HepG2 (cell line): ENCODE measurements at regions not wholly inside any gene's neighbourhood (a gene's known extent, or its start where the extent isn't known, plus 50 kb on each side); places are given as distances from the start of the nearest gene placed in this dataset.

Source experiments
- AGO1 ChIP-seq: fragments of 200-400 bp; formaldehyde crosslinking; IDR thresholded peaks from 2 replicates; pipeline ENCODE4 v1.6.1; 2017; ENCODE audit warnings: mild to moderate bottlenecking, low read depth, low read length, moderate library complexity; ENCODE audit not compliant: poor library complexity, severe bottlenecking
- TBX2 ChIP-seq: sonication (generic); formaldehyde crosslinking; IDR thresholded peaks from 2 replicates; pipeline ENCODE4 v1.5.0; 2020; ENCODE audit warnings: missing genetic modification reagents, mild to moderate bottlenecking, borderline replicate concordance
- ZNF552 ChIP-seq: sonication (generic); formaldehyde crosslinking; IDR thresholded peaks from 2 replicates; pipeline ENCODE4 v1.9.0; 2022; ENCODE audit warnings: missing genetic modification reagents, mild to moderate bottlenecking, borderline replicate concordance
- ZNF563 ChIP-seq: sonication (generic); formaldehyde crosslinking; IDR thresholded peaks from 2 replicates; pipeline ENCODE4 v1.8.0; 2022; ENCODE audit warnings: mild to moderate bottlenecking, moderate library complexity, missing genetic modification reagents
- ZNF747 ChIP-seq: sonication (generic); formaldehyde crosslinking; IDR thresholded peaks from 2 replicates; pipeline ENCODE4 v1.8.1; 2023; ENCODE audit warnings: missing genetic modification reagents, mild to moderate bottlenecking, borderline replicate concordance
- TF ChIP-seq, protein P1 (sequence below), 2 experiments: fragments of 450-650 bp in 1 of 2; sonication (generic) in 1 of 2; formaldehyde crosslinking in 1 of 2; IDR thresholded peaks; 2 replicates each; pipeline versions ENCODE4 v1.6.1 to v1.8.0; 2016 to 2022; ENCODE audit warnings: antibody characterized with exemption in 1 of 2, mild to moderate bottlenecking in 1 of 2, missing genetic modification reagents in 1 of 2

DNA sequence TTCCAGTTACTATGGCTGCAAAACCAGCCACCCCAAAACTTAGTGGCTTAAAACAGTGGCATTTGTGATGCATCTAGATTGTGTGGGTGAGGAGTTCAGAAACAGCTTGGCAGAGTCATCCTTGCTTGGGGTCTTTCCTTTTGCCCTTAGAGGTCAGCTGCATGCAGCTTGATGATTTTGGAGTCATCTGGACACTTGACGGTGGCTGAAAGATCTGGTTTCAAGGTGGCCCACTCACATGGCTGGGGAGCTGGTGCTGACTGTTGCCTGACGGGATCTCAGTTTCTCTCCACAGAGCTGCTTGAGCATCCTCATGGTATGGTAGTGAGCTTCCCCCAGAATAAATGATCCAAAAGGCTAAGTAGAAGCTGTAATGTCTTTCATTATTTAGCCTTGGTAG lies 191.3 kb upstream of the GALNT17 start (continued):
- TF ChIP-seq, protein P1, sequence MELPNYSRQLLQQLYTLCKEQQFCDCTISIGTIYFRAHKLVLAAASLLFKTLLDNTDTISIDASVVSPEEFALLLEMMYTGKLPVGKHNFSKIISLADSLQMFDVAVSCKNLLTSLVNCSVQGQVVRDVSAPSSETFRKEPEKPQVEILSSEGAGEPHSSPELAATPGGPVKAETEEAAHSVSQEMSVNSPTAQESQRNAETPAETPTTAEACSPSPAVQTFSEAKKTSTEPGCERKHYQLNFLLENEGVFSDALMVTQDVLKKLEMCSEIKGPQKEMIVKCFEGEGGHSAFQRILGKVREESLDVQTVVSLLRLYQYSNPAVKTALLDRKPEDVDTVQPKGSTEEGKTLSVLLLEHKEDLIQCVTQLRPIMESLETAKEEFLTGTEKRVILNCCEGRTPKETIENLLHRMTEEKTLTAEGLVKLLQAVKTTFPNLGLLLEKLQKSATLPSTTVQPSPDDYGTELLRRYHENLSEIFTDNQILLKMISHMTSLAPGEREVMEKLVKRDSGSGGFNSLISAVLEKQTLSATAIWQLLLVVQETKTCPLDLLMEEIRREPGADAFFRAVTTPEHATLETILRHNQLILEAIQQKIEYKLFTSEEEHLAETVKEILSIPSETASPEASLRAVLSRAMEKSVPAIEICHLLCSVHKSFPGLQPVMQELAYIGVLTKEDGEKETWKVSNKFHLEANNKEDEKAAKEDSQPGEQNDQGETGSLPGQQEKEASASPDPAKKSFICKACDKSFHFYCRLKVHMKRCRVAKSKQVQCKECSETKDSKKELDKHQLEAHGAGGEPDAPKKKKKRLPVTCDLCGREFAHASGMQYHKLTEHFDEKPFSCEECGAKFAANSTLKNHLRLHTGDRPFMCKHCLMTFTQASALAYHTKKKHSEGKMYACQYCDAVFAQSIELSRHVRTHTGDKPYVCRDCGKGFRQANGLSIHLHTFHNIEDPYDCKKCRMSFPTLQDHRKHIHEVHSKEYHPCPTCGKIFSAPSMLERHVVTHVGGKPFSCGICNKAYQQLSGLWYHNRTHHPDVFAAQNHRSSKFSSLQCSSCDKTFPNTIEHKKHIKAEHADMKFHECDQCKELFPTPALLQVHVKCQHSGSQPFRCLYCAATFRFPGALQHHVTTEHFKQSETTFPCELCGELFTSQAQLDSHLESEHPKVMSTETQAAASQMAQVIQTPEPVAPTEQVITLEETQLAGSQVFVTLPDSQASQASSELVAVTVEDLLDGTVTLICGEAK (IDR thresholded peaks at IDR 0.05) = no peak
- TF ChIP-seq, protein P1 (CRISPR knock-in tag; IDR thresholded peaks at IDR 0.05) = no peak
- TF ChIP-seq ZNF563 (CRISPR knock-in tag) (no peak), ZNF552 (CRISPR knock-in tag) (no peak), AGO1 (no peak), ZNF747 (CRISPR knock-in tag) (no peak), TBX2 (CRISPR knock-in tag) (no peak)
- TF ChIP-seq, all 625 proteins: peak for 0
